ENCODE measurements at regions not wholly inside any gene's neighbourhood (a gene's known extent, or its start where the extent isn't known, plus 50 kb on each side); places are given as distances from the start of the nearest gene placed in this dataset.

DNA sequence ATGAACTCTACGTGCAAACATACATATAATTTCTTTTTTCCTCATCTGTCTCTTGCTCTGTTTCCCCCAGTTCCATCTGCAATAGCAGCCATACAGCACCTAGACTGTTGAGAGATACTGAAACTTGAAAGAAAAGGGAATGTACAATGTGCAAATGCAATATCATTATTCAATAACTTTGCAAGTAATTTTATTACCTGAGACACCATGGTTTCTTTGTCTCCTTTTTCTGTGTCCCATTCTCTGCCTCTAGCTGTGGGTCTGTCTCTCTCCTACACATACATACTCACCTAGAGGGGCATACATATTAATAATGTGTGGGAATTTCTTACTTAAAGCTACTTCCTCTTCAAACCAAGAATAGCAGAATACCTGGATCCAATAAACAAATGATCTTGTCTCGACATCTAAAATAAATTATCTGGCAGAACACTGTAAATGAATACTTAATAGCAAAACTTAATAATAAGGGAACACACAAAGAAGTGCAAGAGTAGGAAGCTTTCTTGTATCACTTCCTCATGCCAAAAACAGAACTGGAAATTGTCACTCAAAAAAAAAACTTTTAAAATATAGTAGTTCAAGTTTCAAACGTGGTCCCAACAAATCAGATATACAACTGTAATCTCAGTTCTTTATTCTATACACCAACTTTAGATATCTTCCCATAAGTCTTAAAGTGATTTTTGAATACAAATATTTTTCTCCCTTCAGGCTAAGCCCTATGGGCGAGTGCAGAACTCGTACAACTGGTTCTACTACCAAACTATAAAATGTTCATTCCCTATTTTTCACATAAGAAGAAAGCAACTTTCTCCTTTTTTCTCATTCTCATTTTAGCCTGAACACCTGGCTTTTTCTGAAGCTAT, 194.6 kb downstream of the NRIP1 start (continued):
- TF ChIP-seq ZSCAN29 (IDR thresholded peaks at IDR 0.05), result no peak
- TF ChIP-seq ETV6 (conservative IDR thresholded peaks at IDR 0.05 in 1 of 2, IDR thresholded peaks at IDR 0.05 in 1 of 2; ENCODE audit: borderline replicate concordance in 1 of 2, low read depth in 1 of 2), result 0 out of 4 replicates have a peak, but pooled peaks of 1 of the 2 experiments have one; percentile 11
- TF ChIP-seq CREB1 (IDR thresholded peaks at IDR 0.05; ENCODE audit: low read depth), result no peak
- TF ChIP-seq TAF1 (IDR thresholded peaks at IDR 0.05; ENCODE audit: borderline replicate concordance, low read depth, low read length), result no peak
- TF ChIP-seq DPF2 (IDR thresholded peaks at IDR 0.05), result peak; percentile 68; the same call in 1 of the 2 replicates
- TF ChIP-seq NFIC (IDR thresholded peaks at IDR 0.05; ENCODE audit: low read depth, low read length), result peak; percentile 48; the same call in 1 of the 2 replicates
- peak; percentile 66 for TF ChIP-seq MEF2B (IDR thresholded peaks at IDR 0.05; ENCODE audit: partially characterized antibody, poor library complexity, severe bottlenecking)
- TF ChIP-seq, protein P1, sequence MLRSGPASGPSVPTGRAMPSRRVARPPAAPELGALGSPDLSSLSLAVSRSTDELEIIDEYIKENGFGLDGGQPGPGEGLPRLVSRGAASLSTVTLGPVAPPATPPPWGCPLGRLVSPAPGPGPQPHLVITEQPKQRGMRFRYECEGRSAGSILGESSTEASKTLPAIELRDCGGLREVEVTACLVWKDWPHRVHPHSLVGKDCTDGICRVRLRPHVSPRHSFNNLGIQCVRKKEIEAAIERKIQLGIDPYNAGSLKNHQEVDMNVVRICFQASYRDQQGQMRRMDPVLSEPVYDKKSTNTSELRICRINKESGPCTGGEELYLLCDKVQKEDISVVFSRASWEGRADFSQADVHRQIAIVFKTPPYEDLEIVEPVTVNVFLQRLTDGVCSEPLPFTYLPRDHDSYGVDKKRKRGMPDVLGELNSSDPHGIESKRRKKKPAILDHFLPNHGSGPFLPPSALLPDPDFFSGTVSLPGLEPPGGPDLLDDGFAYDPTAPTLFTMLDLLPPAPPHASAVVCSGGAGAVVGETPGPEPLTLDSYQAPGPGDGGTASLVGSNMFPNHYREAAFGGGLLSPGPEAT (IDR thresholded peaks at IDR 0.05; ENCODE audit: low read depth), result peak; percentile 22; the same call in 1 of the 2 replicates
- no peak for TF ChIP-seq NR2C1 (IDR thresholded peaks at IDR 0.05)
- no peak for TF ChIP-seq RB1 (IDR thresholded peaks at IDR 0.05; ENCODE audit: borderline replicate concordance)
- TF ChIP-seq JUNB (IDR thresholded peaks at IDR 0.05), result peak; percentile 29
- TF ChIP-seq NR2F1 (conservative IDR thresholded peaks at IDR 0.05), result no peak
- peak; percentile 33; the same call in 1 of the 2 replicates for TF ChIP-seq IKZF1 (conservative IDR thresholded peaks at IDR 0.05)
- TF ChIP-seq, protein P2, sequence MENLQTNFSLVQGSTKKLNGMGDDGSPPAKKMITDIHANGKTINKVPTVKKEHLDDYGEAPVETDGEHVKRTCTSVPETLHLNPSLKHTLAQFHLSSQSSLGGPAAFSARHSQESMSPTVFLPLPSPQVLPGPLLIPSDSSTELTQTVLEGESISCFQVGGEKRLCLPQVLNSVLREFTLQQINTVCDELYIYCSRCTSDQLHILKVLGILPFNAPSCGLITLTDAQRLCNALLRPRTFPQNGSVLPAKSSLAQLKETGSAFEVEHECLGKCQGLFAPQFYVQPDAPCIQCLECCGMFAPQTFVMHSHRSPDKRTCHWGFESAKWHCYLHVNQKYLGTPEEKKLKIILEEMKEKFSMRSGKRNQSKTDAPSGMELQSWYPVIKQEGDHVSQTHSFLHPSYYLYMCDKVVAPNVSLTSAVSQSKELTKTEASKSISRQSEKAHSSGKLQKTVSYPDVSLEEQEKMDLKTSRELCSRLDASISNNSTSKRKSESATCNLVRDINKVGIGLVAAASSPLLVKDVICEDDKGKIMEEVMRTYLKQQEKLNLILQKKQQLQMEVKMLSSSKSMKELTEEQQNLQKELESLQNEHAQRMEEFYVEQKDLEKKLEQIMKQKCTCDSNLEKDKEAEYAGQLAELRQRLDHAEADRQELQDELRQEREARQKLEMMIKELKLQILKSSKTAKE (IDR thresholded peaks at IDR 0.05; ENCODE audit: low read depth, poor library complexity, severe bottlenecking), result peak; percentile 27
- no peak for TF ChIP-seq JUND (IDR thresholded peaks at IDR 0.05; ENCODE audit: low read depth, low read length)
- peak in 1 of 2 experiments; percentile 6; a peak in 1 of 4 replicates for TF ChIP-seq EP300 (IDR thresholded peaks at IDR 0.05; ENCODE audit: borderline replicate concordance in 1 of 2, control insufficient read depth in 1 of 2, low read depth in 2 of 2, low read length in 2 of 2)
- no peak for TF ChIP-seq ZNF207 (IDR thresholded peaks at IDR 0.05; ENCODE audit: borderline replicate concordance)
- TF ChIP-seq RUNX3 (IDR thresholded peaks at IDR 0.05; ENCODE audit: low read length), result peak; percentile 7; the same call in 1 of the 2 replicates
- TF ChIP-seq, protein P3, sequence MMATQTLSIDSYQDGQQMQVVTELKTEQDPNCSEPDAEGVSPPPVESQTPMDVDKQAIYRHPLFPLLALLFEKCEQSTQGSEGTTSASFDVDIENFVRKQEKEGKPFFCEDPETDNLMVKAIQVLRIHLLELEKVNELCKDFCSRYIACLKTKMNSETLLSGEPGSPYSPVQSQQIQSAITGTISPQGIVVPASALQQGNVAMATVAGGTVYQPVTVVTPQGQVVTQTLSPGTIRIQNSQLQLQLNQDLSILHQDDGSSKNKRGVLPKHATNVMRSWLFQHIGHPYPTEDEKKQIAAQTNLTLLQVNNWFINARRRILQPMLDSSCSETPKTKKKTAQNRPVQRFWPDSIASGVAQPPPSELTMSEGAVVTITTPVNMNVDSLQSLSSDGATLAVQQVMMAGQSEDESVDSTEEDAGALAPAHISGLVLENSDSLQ (IDR thresholded peaks at IDR 0.05), result peak; percentile 73; the same call in 1 of the 2 replicates
- TF ChIP-seq IRF5 (IDR thresholded peaks at IDR 0.05; ENCODE audit: borderline replicate concordance), result no peak
- TF ChIP-seq CHD2 (IDR thresholded peaks at IDR 0.05; ENCODE audit: borderline replicate concordance, low read depth, low read length), result no peak
- peak; percentile 87 for TF ChIP-seq SPI1 (IDR thresholded peaks at IDR 0.05; ENCODE audit: borderline replicate concordance, insufficient read depth, low read depth, low read length)
- no peak for TF ChIP-seq YY1 (IDR thresholded peaks at IDR 0.05; ENCODE audit: low read depth, low read length)
